Stomach (tissue), 8 donors: ENCODE measurements at regions not wholly inside any gene's neighbourhood (a gene's known extent, or its start where the extent isn't known, plus 50 kb on each side); places are given as distances from the start of the nearest gene placed in this dataset.

Source experiments
- DNase-seq, 2 donors: peaks; one replicate each; pipeline versions ENCODE4 v3.0.0 to v3.0.0-alpha.2; 2013 to 2019
- H3K27ac ChIP-seq, 5 donors: fragments of 200-600 bp in 4 of 5; sonication (generic) in 4 of 5; one replicate each; pipeline ENCODE4 v1.5.1; 2013 to 2019; ENCODE audit warnings: mild to moderate bottlenecking in 1 of 5, moderate library complexity in 1 of 5
- H3K27me3 ChIP-seq, 3 donors: fragments of 200-600 bp; sonication (generic); one replicate each; pipeline ENCODE4 v1.5.1; 2017 to 2019; ENCODE audit warnings: mixed run types in 1 of 3
- H3K36me3 ChIP-seq, 4 donors: fragments of 200-600 bp; sonication (generic); 1 replicate in 3 of 4; 2 replicates in 1 of 4; pipeline ENCODE4 v1.5.1; 2016 to 2019
- H3K4me1 ChIP-seq, 4 donors: fragments of 200-600 bp; sonication (generic); one replicate each; pipeline ENCODE4 v1.5.1; 2016 to 2019
- H3K4me3 ChIP-seq, 4 donors: fragments of 200-600 bp; sonication (generic) in 3 of 4; one replicate each; pipeline ENCODE4 v1.5.1; 2016 to 2019; ENCODE audit warnings: mild to moderate bottlenecking in 1 of 4
- H3K9me3 ChIP-seq, 4 donors: fragments of 200-600 bp; sonication (generic); one replicate each; pipeline ENCODE4 v1.5.1; 2016 to 2019
- EP300 ChIP-seq: sonication (generic); formaldehyde crosslinking; IDR thresholded peaks from one replicate; pipeline ENCODE4 v1.6.1; 2017; ENCODE audit warnings: antibody characterized with exemption
- POLR2A ChIP-seq, 4 donors: fragments of 450-650 bp; IDR thresholded peaks; one replicate each; pipeline ENCODE4 v1.6.1; 2016; ENCODE audit warnings: antibody characterized with exemption in 4 of 4, control low read depth in 2 of 4, mild to moderate bottlenecking in 1 of 4, moderate library complexity in 1 of 4
- POLR2AphosphoS5 ChIP-seq, 3 donors: sonication (generic); formaldehyde crosslinking; IDR thresholded peaks; one replicate each; pipeline ENCODE4 v1.6.1; 2016; ENCODE audit warnings: antibody characterized with exemption in 3 of 3
- WGBS, 5 donors: extraction: QIAGEN DNeasy Blood & Tissue Kit in 3 of 5; methylation state at CpG; one replicate each; pipeline versions ENCODE4 v1.1.5 to v1.1.7; 2013 to 2018; 5-methylcytosine and 5-hydroxymethylcytosine counted together
- intact Hi-C: fragments of 100-400 bp; cut with DNase I; formaldehyde crosslinking; loops from one replicate; pipeline ENCODE4 v1.15.1; 2023; ENCODE audit warnings: low total_unique reads
- TF ChIP-seq, protein P1 (sequence below), 7 experiments: fragments of 450-650 bp in 4 of 7; fragments of 200-600 bp in 3 of 7; sonication (generic) in 3 of 7; IDR thresholded peaks; one replicate each; pipeline ENCODE4 v1.5.1; 2016 to 2019; ENCODE audit warnings: antibody characterized with exemption in 7 of 7, control low read depth in 2 of 7, mild to moderate bottlenecking in 1 of 7
- donor health status: healthy with polysubstance abuse.
- donor health status: Bipolar disorder and iron deficiency.
- donor health status: healthy.

DNA sequence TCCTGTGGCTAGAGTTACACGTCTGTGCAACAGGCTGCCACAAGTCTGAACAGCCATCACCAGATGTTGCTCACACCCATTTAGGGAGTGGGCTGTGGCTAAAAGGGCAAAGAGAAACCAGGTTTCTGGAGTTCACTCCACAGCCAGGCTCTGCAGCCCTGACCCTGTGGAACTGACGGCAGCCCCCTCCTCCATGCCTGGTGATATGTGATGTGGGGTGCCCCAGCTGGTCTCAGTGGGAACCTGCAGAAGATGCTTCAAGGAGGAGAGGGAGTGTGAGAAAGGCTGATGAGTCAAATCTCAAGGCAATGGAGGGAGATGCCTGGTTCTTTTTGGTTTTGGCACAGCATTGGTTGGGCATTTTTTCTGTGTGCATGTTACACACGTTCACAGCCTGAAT, 130.6 kb downstream of the TPRA1 start:
- TF ChIP-seq POLR2AphosphoS5 (IDR thresholded peaks at IDR 0.05), result no peak
- TF ChIP-seq EP300, result no peak
- TF ChIP-seq, protein P1, sequence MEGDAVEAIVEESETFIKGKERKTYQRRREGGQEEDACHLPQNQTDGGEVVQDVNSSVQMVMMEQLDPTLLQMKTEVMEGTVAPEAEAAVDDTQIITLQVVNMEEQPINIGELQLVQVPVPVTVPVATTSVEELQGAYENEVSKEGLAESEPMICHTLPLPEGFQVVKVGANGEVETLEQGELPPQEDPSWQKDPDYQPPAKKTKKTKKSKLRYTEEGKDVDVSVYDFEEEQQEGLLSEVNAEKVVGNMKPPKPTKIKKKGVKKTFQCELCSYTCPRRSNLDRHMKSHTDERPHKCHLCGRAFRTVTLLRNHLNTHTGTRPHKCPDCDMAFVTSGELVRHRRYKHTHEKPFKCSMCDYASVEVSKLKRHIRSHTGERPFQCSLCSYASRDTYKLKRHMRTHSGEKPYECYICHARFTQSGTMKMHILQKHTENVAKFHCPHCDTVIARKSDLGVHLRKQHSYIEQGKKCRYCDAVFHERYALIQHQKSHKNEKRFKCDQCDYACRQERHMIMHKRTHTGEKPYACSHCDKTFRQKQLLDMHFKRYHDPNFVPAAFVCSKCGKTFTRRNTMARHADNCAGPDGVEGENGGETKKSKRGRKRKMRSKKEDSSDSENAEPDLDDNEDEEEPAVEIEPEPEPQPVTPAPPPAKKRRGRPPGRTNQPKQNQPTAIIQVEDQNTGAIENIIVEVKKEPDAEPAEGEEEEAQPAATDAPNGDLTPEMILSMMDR (IDR thresholded peaks at IDR 0.05), result no peak
- no peak for TF ChIP-seq POLR2A (IDR thresholded peaks at IDR 0.05)
- no peak overlapping the region for H3K27ac ChIP-seq
- peaks cover 19 to 37% (median 28%) of the 10 kb centered on the region in 4 donors for H3K4me1 ChIP-seq
- H3K4me3 ChIP-seq, result no peak overlapping the region
- no peaks in the 10 kb centered on the region for H3K36me3 ChIP-seq
- no peak for DNase-seq
- no peaks in the 10 kb centered on the region for H3K9me3 ChIP-seq
- intact Hi-C loops, result loop anchor here (5.0 kb wide), 1 partner anchor 713 kb away; no protein-coding TSS in a partner anchor
- WGBS, 5 donors, result 57 to 71% (median 59%) methylated on average over 3 of the region's 3 CpGs
- H3K27me3 ChIP-seq, result peaks cover 0 to 45% (median 24%) of the 10 kb centered on the region in 3 donors

DNA sequence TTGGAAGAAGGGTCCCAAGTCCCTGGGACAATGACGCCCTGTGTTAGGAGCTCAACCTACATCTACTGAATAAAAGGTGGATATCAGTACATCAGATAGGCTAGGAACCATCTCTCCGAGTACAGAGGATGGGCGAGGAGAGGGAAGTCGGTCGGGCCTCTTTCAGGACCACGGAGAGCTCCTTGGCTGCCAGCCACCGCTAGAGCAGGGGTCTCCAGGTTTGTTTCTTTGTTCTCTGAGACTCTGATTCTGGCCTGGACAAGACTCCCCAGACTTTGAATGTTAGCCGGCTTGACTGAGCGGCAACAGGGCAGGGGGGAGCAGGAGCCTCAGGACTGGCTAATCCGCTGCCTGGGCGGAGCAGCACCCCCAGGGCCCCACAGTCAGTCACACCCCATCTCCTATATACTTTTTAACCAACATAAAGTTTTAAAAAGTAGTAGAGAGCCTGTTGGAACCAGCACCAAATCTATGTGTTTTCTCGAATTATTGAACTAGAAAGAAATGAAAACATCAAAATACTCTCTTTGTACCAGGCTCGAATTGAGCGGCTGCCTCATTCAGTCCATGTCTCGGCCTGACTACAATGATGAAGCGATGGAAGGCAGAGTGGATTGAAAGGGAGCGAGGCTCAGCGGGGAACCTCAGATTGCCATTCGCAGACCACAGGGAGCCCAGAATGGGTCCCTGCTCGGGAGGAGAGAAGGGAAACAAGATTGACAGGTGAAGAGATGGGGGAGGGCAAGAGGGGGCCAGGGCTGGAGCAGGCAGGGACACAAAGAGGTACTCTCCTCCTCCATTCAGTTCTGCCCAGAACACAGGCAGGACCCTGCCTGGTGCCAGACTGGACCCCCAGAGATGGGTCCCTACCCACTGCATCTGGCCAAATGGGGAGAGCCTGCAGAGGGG, 131.6 kb downstream of the TPRA1 start:
- intact Hi-C loops, result loop anchor here (5.0 kb wide), 1 partner anchor 712 kb away; no protein-coding TSS in a partner anchor
- 29 to 45% (median 37%) methylated on average over 17 to 20 of the region's 20 CpGs for WGBS, 5 donors
- Histone ChIP-seq H3K36me3 (no peaks in the 10 kb centered on the region), H3K27ac (no peak overlapping the region), H3K9me3 (no peaks in the 10 kb centered on the region), H3K27me3 (peaks cover 0 to 54% (median 34%) of the 10 kb centered on the region in 3 donors), H3K4me3 (no peak overlapping the region), H3K4me1 (peaks cover 19 to 40% (median 28%) of the 10 kb centered on the region in 4 donors)
- DNase-seq, result peak in 1 of 2 donors; percentile 69
- TF ChIP-seq POLR2AphosphoS5 (IDR thresholded peaks at IDR 0.05) (no peak), EP300 (no peak), POLR2A (IDR thresholded peaks at IDR 0.05) (no peak)
- TF ChIP-seq, protein P1 (IDR thresholded peaks at IDR 0.05), result no peak

DNA sequence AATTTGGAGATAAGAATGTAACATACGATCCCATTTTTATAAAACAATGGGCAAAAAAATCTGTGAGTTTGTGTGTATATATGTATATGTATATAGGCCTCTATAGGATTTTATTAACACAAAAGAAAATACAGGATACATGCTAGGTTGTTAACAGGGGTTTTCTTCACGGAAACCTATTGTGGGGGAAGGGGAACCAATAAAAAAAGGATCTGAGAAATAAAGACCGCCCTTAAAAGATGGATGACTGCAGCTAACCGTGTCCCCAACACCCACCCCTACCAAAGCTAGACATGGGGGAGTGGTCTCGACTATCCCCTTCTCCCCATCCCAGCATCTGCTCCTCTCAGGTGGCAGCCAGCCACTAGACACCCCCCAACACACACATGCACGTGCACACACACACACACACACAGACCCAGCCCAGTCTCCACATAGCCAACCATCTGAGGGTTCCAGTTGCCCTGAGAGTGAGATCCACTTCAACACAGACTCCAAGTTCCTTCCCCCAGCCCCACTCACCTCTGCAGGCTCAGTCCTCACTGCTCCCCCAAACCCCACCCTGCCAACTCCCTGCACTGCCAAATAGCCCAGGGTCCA, 132.9 kb downstream of the TPRA1 start:
- WGBS, 5 donors, result 50 to 62% (median 53%) methylated on average over 6 of the region's 6 CpGs
- no peak for DNase-seq
- peak overlapping the region in 1 of 5 donors; percentile 70 for H3K27ac ChIP-seq
- no peaks in the 10 kb centered on the region for H3K9me3 ChIP-seq
- H3K27me3 ChIP-seq, result peaks cover 0 to 67% (median 35%) of the 10 kb centered on the region in 3 donors
- intact Hi-C loops, result loop anchor here (5.0 kb wide), 1 partner anchor 710 kb away; no protein-coding TSS in a partner anchor
- peaks cover 19 to 36% (median 28%) of the 10 kb centered on the region in 4 donors for H3K4me1 ChIP-seq
- no peaks in the 10 kb centered on the region for H3K36me3 ChIP-seq
- H3K4me3 ChIP-seq, result peak overlapping the region in 3 of 4 donors; percentile 25 to 43 (median 32)
- TF ChIP-seq, protein P1 (IDR thresholded peaks at IDR 0.05), result no peak
- TF ChIP-seq EP300, result no peak
- no peak for TF ChIP-seq POLR2A (IDR thresholded peaks at IDR 0.05)
- no peak for TF ChIP-seq POLR2AphosphoS5 (IDR thresholded peaks at IDR 0.05)

DNA sequence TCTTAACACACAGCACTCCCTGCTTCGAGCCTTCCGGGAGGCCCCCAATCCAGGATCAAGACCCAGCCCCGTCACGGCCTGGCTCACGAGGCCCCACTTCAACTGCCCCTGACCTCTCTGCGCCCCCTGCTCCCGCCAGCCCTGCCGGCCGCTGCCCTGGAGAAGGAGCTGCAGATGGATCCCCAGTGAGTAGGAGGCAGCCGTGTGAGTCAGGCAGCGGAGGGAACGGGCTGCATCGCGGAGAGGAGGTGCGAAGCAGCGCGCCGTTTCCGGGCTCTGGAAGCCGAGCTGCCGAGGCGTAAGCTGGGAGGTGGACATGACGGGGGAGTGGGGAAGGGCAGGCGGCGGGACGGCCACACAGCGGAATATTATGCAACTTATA, 133.4 kb downstream of the TPRA1 start:
- 2 to 6% (median 3%) methylated on average over 24 to 27 of the region's 27 CpGs for whole genome bisulfite sequencing, 5 donors
- peak overlapping the region; percentile 25 to 43 (median 30) for H3K4me3 ChIP-seq
- intact Hi-C loops, result loop anchor here (5.0 kb wide), 1 partner anchor 710 kb away; no protein-coding TSS in a partner anchor

More for the DNA sequence above, 133.4 kb downstream of the TPRA1 start:
- H3K36me3 ChIP-seq, result no peaks in the 10 kb centered on the region
- H3K9me3 ChIP-seq, result no peaks in the 10 kb centered on the region
- DNase-seq, result peak; percentile 64 to 66
- peaks cover 0 to 73% (median 39%) of the 10 kb centered on the region in 3 donors for H3K27me3 ChIP-seq
- TF ChIP-seq POLR2AphosphoS5 (IDR thresholded peaks at IDR 0.05) (peak in 2 of 3 donors; percentile 11 to 49), POLR2A (IDR thresholded peaks at IDR 0.05) (no peak)
- peak overlapping the region; percentile 30 to 78 (median 70) for H3K27ac ChIP-seq
- H3K4me1 ChIP-seq, result peaks cover 19 to 33% (median 26%) of the 10 kb centered on the region in 4 donors
